Upper lobe of right lung (tissue), 1 donor: ENCODE measurements at regions not wholly inside any gene's neighbourhood (a gene's known extent, or its start where the extent isn't known, plus 50 kb on each side); places are given as distances from the start of the nearest gene placed in this dataset.

Source experiments
- ATAC-seq: fragments of 200-7000 bp; cut with Tn5 transposase; one replicate; pipeline ENCODE4 v1.9.1; 2020; ENCODE audit warnings: mild to moderate bottlenecking, moderate library complexity
- DNase-seq: peaks from one replicate; pipeline ENCODE4 v3.0.0-alpha.2; 2020
- H3K27ac ChIP-seq: fragments of 200-600 bp; one replicate; pipeline ENCODE4 v1.8.0; 2022
- H3K27me3 ChIP-seq: fragments of 200-600 bp; one replicate; pipeline ENCODE4 v1.8.0; 2022; ENCODE audit warnings: mild to moderate bottlenecking
- H3K36me3 ChIP-seq: fragments of 200-600 bp; one replicate; pipeline ENCODE4 v1.8.0; 2022
- H3K4me1 ChIP-seq: fragments of 200-600 bp; one replicate; pipeline ENCODE4 v1.8.0; 2022
- H3K4me3 ChIP-seq: fragments of 200-600 bp; one replicate; pipeline ENCODE4 v1.8.0; 2022; ENCODE audit warnings: mild to moderate bottlenecking
- H3K9me3 ChIP-seq: fragments of 200-600 bp; one replicate; pipeline ENCODE4 v1.8.0; 2022
- intact Hi-C: fragments of 100-400 bp; cut with DNase I; formaldehyde crosslinking; loops from one replicate; pipeline ENCODE4 v1.11.0; 2022
- TF ChIP-seq, protein P1 (sequence below): fragments of 200-600 bp; IDR thresholded peaks from one replicate; pipeline ENCODE4 v1.8.0; 2022; ENCODE audit warnings: antibody characterized with exemption
- donor health status: DM: no; HTN: yes; CAD: no; lungs with severe emphysema.

DNA sequence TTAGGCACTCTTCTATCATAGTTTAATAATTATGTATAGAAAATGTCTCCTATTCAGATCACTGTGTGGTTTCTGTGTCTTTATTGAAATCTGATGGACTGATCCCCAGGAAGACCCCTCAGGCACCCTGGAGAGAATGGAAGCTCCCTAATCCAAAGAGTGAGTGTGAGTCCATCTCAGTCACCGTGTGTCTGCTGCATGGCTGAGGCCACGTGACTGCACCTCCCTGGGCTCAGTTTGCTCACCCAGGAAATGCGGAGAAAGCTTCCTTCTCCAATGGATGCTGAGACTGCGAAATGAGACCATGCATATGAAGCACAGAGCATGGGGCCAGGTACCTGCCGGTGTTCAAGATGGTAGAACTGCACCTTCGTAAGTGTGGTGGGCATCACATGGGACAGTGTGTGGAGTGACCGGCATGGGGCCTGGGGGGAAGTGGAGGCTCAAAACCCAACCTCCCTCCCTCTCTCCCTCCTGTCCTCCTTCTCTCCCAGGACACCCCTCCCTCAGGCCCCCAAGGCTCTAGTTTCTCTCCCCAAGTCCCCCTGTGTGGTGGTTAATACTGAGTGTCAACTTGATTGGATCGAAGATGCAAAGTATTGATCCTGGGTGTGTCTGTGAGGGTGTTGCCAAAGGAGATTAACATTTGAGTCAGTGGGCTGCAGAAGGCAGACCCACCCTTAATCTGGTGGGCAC is 557.5 kb downstream of the PTPRU start:
- ATAC-seq, result no peak
- intact Hi-C loops, result no loop called here
- Histone ChIP-seq H3K4me3 (no peak overlapping the region), H3K9me3 (no peaks in the 10 kb centered on the region), H3K27ac (no peak overlapping the region), H3K4me1 (no peaks in the 10 kb centered on the region), H3K27me3 (no peaks in the 10 kb centered on the region), H3K36me3 (no peaks in the 10 kb centered on the region)
- no peak for DNase-seq
- TF ChIP-seq, protein P1, sequence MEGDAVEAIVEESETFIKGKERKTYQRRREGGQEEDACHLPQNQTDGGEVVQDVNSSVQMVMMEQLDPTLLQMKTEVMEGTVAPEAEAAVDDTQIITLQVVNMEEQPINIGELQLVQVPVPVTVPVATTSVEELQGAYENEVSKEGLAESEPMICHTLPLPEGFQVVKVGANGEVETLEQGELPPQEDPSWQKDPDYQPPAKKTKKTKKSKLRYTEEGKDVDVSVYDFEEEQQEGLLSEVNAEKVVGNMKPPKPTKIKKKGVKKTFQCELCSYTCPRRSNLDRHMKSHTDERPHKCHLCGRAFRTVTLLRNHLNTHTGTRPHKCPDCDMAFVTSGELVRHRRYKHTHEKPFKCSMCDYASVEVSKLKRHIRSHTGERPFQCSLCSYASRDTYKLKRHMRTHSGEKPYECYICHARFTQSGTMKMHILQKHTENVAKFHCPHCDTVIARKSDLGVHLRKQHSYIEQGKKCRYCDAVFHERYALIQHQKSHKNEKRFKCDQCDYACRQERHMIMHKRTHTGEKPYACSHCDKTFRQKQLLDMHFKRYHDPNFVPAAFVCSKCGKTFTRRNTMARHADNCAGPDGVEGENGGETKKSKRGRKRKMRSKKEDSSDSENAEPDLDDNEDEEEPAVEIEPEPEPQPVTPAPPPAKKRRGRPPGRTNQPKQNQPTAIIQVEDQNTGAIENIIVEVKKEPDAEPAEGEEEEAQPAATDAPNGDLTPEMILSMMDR, result no peak

- ATAC-seq (peak; percentile 96), DNase-seq (peak; percentile 84)
- Histone ChIP-seq H3K4me1 (no peaks in the 10 kb centered on the region), H3K27ac (no peak overlapping the region), H3K36me3 (no peaks in the 10 kb centered on the region), H3K4me3 (no peak overlapping the region), H3K9me3 (no peaks in the 10 kb centered on the region), H3K27me3 (peaks cover 1% of the 10 kb centered on the region)
- intact Hi-C loops, result no loop called here
- TF ChIP-seq, protein P1, result peak; percentile 75
Observed at GRCh38 chr1:29793101-29793546, 556.8 kb downstream of the PTPRU start.

DNA sequence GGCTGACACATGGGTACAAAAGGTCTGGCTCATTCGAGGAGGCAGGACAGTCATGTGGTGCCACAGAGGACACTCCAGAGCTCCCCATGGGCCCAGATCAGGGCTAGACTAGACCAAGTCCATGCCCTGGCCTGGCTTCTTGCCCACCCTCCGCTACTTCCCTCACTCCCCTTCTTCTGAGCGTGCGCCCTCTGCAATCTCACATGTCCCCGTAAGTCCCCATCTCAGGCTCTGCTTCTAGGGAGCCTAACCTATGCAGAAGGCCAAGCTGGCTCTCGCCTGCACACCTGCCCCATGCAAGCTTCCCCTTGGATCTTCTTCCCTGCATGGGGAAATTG is 553.6 kb downstream of the PTPRU start:
- no peak overlapping the region for H3K4me3 ChIP-seq
- peaks cover 6% of the 10 kb centered on the region for H3K27me3 ChIP-seq
- ATAC-seq (no peak), DNase-seq (no peak)
- TF ChIP-seq, protein P1, result no peak
- intact Hi-C loops, result no loop called here
- no peaks in the 10 kb centered on the region for H3K36me3 ChIP-seq
- no peaks in the 10 kb centered on the region for H3K9me3 ChIP-seq
- no peaks in the 10 kb centered on the region for H3K4me1 ChIP-seq
- H3K27ac ChIP-seq, result no peak overlapping the region

- ATAC-seq (no peak), DNase-seq (no peak)
- Histone ChIP-seq H3K27me3 (peaks cover 6% of the 10 kb centered on the region), H3K27ac (no peak overlapping the region), H3K4me3 (no peak overlapping the region), H3K9me3 (no peaks in the 10 kb centered on the region), H3K4me1 (no peaks in the 10 kb centered on the region), H3K36me3 (no peaks in the 10 kb centered on the region)
- TF ChIP-seq, protein P1, result no peak
- intact Hi-C loops, result no loop called here
Observed at GRCh38 chr1:29789221-29789909, 553.0 kb downstream of the PTPRU start.

DNA sequence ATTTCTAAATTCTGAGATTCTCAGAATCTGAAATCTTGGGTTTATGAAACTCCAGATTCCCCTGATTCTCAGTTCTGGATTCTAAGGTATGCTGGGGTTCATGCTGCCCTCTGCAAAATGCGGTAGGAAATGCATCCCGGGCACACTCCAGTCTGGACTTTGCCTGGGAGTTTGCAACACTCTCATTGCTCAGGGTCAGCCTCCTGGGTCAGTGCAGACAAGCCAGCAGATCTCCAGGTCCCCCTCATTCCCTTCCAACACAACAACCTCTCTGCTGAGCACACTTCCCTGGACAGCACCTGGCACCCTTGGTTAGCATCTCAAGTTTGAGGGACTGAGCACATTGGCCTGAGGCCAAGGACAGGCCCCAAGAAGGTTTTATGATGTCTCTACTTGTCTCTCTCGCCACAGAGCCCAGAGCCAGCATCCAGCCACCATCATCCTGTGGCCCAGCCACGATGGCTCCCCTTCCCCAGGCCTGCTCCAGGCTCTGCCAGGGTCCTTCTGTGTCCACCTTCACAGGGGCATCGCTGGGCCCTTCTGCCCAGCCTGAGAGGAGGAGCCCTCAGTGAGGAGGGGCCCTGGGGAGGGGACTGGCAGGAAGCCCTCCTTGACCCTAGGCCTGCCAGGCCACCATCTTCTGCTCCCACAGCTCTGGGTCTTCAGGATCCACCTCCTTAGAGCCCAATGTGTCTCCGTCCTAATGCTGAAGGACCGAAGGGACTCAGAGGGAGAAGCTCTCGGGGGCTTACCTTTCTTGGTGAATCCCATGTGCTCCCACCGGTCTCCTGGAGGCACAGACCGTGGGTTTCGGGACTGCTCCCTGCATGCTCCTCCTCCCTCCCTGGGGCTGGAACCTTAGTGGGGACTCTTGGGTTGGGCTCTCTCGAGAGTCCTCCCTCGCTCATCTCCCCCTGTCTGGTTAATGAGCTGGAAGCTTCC is 550.7 kb downstream of the PTPRU start:
- Histone ChIP-seq H3K27me3 (peaks cover 6% of the 10 kb centered on the region), H3K4me3 (no peak overlapping the region)
- no peak for DNase-seq

More for the DNA sequence above, 550.7 kb downstream of the PTPRU start:
- TF ChIP-seq, protein P1, result no peak
- Histone ChIP-seq H3K9me3 (no peaks in the 10 kb centered on the region), H3K27ac (no peak overlapping the region), H3K4me1 (no peaks in the 10 kb centered on the region), H3K36me3 (no peaks in the 10 kb centered on the region)
- intact Hi-C loops, result no loop called here
- ATAC-seq, result no peak
